DND-41 (cell line): ENCODE measurements at regions not wholly inside any gene's neighbourhood (a gene's known extent, or its start where the extent isn't known, plus 50 kb on each side); places are given as distances from the start of the nearest gene placed in this dataset.

Experiments
- ATAC-seq: fragments of 200-7000 bp; cut with Tn5 transposase; 3 replicates; pipeline ENCODE4 v1.9.1; 2021; ENCODE audit warnings: low read depth; ENCODE audit not compliant: insufficient read depth
- DNase-seq: peaks from one replicate; pipeline ENCODE4 v3.0.0-alpha.2; 2020
- H2AFZ ChIP-seq: 2 replicates; pipeline ENCODE4 v1.6.0; 2012; ENCODE audit warnings: low read depth, low read length
- H3K27ac ChIP-seq: 2 replicates; pipeline ENCODE4 v1.5.1; 2012; ENCODE audit warnings: low read length, inconsistent platforms
- H3K27me3 ChIP-seq: fragments of 200-600 bp; sonication (generic); 2 replicates; pipeline ENCODE4 v1.6.0; 2012; ENCODE audit warnings: low read length, mild to moderate bottlenecking, inconsistent platforms; ENCODE audit not compliant: insufficient read depth, poor library complexity
- H3K36me3 ChIP-seq: 2 replicates; pipeline ENCODE4 v1.5.1; 2012; ENCODE audit warnings: low read length, inconsistent platforms; ENCODE audit not compliant: insufficient read depth
- H3K4me1 ChIP-seq: 2 replicates; pipeline ENCODE4 v1.5.1; 2012; ENCODE audit warnings: mild to moderate bottlenecking, low read length; ENCODE audit not compliant: insufficient read depth
- H3K4me2 ChIP-seq: 2 replicates; pipeline ENCODE4 v1.6.0; 2012; ENCODE audit warnings: mild to moderate bottlenecking, moderate library complexity, low read length, inconsistent platforms; ENCODE audit not compliant: insufficient read depth
- H3K4me3 ChIP-seq, 2 experiments: fragments of 200-600 bp in 1 of 2; shearing (Covaris generic) in 1 of 2; 2 replicates each; pipeline ENCODE4 v1.5.1; 2012 to 2016; ENCODE audit warnings: inconsistent platforms in 2 of 2, low read length in 2 of 2, mild to moderate bottlenecking in 2 of 2, low read depth in 1 of 2, moderate library complexity in 1 of 2
- H3K79me2 ChIP-seq: 2 replicates; pipeline ENCODE4 v1.6.0; 2012; ENCODE audit warnings: low read length, inconsistent platforms; ENCODE audit not compliant: insufficient read depth
- H3K9ac ChIP-seq: 2 replicates; pipeline ENCODE4 v1.6.0; 2012; ENCODE audit warnings: low read depth, mild to moderate bottlenecking, inconsistent platforms, low read length, moderate library complexity
- H3K9me3 ChIP-seq: 2 replicates; pipeline ENCODE4 v1.5.1; 2012; ENCODE audit warnings: low read length, moderate library complexity, mild to moderate bottlenecking, inconsistent platforms; ENCODE audit not compliant: insufficient read depth, severe bottlenecking
- H4K20me1 ChIP-seq: 2 replicates; pipeline ENCODE4 v1.6.0; 2012; ENCODE audit warnings: low read length; ENCODE audit not compliant: insufficient read depth
- EZH2 ChIP-seq: IDR thresholded peaks from 3 replicates; pipeline ENCODE4 v1.6.1; 2012; ENCODE audit warnings: borderline replicate concordance, low read depth, mild to moderate bottlenecking, moderate library complexity, low read length, inconsistent platforms; ENCODE audit not compliant: severe bottlenecking
- TF ChIP-seq, protein P1 (sequence below): IDR thresholded peaks from 2 replicates; pipeline ENCODE4 v1.5.1; 2012; ENCODE audit warnings: borderline replicate concordance, low read length, moderate library complexity, mild to moderate bottlenecking; ENCODE audit not compliant: poor library complexity, severe bottlenecking; ENCODE audit errors: extremely low read depth

DNA sequence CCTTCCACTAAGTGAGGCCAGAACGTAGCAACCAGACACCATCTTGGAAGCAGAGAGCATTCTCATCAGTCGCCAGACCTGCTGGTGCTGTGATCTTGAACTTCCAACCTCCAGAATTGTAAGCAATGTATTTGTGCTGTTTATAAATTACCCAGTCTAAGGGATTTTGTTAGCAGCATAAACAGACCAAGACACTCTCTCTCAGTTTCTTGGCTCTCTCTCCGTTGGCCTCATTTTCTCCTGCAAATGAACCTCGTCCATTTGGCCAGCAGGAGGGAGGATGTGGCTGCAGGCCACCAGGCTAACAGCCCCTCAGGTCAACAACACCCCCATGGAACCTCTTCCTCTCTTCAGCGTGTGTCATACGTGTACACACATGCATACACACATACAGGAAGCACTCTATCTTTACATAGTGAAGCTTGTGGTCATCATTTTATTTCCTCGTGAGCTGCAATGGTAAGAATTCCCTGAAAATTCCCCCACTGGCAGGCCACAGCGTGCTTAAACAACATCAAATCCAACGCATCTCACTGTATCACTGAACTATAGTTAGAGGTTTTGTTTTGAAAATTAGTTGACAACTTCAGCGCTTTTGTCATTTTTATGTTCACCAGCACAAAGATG lies 62.8 kb upstream of the PPP1R26 start:
- TF ChIP-seq, protein P1, sequence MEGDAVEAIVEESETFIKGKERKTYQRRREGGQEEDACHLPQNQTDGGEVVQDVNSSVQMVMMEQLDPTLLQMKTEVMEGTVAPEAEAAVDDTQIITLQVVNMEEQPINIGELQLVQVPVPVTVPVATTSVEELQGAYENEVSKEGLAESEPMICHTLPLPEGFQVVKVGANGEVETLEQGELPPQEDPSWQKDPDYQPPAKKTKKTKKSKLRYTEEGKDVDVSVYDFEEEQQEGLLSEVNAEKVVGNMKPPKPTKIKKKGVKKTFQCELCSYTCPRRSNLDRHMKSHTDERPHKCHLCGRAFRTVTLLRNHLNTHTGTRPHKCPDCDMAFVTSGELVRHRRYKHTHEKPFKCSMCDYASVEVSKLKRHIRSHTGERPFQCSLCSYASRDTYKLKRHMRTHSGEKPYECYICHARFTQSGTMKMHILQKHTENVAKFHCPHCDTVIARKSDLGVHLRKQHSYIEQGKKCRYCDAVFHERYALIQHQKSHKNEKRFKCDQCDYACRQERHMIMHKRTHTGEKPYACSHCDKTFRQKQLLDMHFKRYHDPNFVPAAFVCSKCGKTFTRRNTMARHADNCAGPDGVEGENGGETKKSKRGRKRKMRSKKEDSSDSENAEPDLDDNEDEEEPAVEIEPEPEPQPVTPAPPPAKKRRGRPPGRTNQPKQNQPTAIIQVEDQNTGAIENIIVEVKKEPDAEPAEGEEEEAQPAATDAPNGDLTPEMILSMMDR, result no peak
- no peak for TF ChIP-seq EZH2
- Histone ChIP-seq H2AFZ (no peak overlapping the region), H3K4me3 (no peak overlapping the region), H3K4me1 (no peaks in the 10 kb centered on the region), H3K9me3 (no peaks in the 10 kb centered on the region), H3K9ac (no peak overlapping the region), H3K27me3 (no peaks in the 10 kb centered on the region), H4K20me1 (no peaks in the 10 kb centered on the region), H3K79me2 (no peaks in the 10 kb centered on the region), H3K4me2 (no peak overlapping the region), H3K27ac (no peak overlapping the region), H3K36me3 (no peaks in the 10 kb centered on the region)
- DNase-seq (no peak), ATAC-seq (no peak)

DNA sequence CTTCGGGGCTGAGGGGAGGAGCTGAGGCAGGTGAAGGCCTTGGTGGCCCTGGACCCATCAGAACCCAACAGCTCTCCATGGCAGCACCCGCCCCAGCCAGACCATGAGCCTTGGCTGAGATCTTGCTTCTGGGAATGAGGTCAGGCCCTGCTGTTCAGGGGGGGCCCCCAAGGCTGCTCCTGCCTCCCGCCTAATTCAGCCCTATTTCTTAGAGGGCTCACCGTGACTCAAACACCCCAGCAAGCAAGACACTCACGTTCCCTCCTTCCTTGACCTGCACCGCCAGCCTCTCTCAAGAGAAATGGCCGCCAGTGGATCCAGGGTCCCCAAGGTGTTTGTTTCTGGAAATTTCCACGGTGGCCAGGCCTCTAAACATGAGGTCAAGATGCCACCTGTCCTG lies 61.4 kb upstream of the PPP1R26 start:
- Histone ChIP-seq H3K79me2 (no peaks in the 10 kb centered on the region), H3K4me1 (no peaks in the 10 kb centered on the region), H2AFZ (no peak overlapping the region), H3K36me3 (no peaks in the 10 kb centered on the region), H3K4me3 (no peak overlapping the region), H3K9me3 (no peaks in the 10 kb centered on the region), H3K4me2 (no peak overlapping the region), H3K27me3 (no peaks in the 10 kb centered on the region), H3K9ac (no peak overlapping the region), H3K27ac (no peak overlapping the region), H4K20me1 (no peaks in the 10 kb centered on the region)
- no peak for TF ChIP-seq EZH2
- TF ChIP-seq, protein P1, result no peak
- no peak for DNase-seq
- ATAC-seq, result no peak

DNA sequence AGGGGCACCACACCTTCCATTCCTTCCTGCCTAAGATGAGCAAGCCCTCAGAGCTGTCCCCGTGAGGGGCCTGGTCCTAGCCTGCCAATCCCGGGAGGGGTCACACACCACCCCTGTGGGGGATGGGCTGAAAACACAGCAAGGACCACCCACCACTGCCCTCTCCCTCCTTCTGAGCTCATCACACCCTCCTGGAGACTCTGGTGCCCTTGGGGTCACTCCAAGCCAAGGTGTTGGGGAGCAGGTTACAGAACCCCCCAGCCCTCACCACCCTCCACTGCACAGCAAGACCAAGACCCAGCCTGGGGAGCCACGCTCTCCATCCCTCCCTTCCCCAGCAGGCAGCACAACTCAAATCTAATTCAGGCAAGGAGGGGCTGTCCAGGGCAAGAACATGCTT lies 60.5 kb upstream of the PPP1R26 start:
- Histone ChIP-seq H3K9me3 (no peaks in the 10 kb centered on the region), H3K4me2 (no peak overlapping the region), H3K79me2 (no peaks in the 10 kb centered on the region), H4K20me1 (no peaks in the 10 kb centered on the region), H3K27me3 (no peaks in the 10 kb centered on the region), H3K4me3 (no peak overlapping the region), H3K4me1 (no peaks in the 10 kb centered on the region), H3K27ac (no peak overlapping the region), H2AFZ (no peak overlapping the region), H3K9ac (no peak overlapping the region), H3K36me3 (no peaks in the 10 kb centered on the region)
- DNase-seq, result no peak
- no peak for TF ChIP-seq EZH2
- TF ChIP-seq, protein P1, result no peak
- ATAC-seq, result no peak
